ENCODE measurements at regions not wholly inside any gene's neighbourhood (a gene's known extent, or its start where the extent isn't known, plus 50 kb on each side); places are given as distances from the start of the nearest gene placed in this dataset.

- no peak for DNase-seq (ENCODE audit: low read depth)
These were observed 151.4 kb upstream of the MDGA2 start for GRCh38 chr14:47826809-47827208.

GRCh38 chr14:47822326-47822725, 146.9 kb upstream of the MDGA2 start:
- no peak for DNase-seq (ENCODE audit: low read depth)

GRCh38 chr14:47821135-47821534, 145.7 kb upstream of the MDGA2 start:
- DNase-seq (ENCODE audit: low read depth): no peak

GRCh38 chr14:47790477-47790876, 115.1 kb upstream of the MDGA2 start:
- no peak for DNase-seq (ENCODE audit: low read depth)

- DNase-seq (ENCODE audit: low read depth): no peak
These were observed 109.7 kb upstream of the MDGA2 start for GRCh38 chr14:47785058-47785457.

GRCh38 chr14:47778631-47779030, 103.2 kb upstream of the MDGA2 start:
- no peak for DNase-seq (ENCODE audit: low read depth)

- DNase-seq (ENCODE audit: low read depth): no peak
These were observed 97.2 kb upstream of the MDGA2 start for GRCh38 chr14:47772652-47773051.

- DNase-seq (ENCODE audit: low read depth): no peak
These were observed 87.9 kb upstream of the MDGA2 start for GRCh38 chr14:47763188-47763854.

GRCh38 chr14:47746986-47747385, 71.6 kb upstream of the MDGA2 start:
- no peak for DNase-seq (ENCODE audit: low read depth)

GRCh38 chr14:47744155-47744554, 68.8 kb upstream of the MDGA2 start:
- no peak for DNase-seq (ENCODE audit: low read depth)

- DNase-seq (ENCODE audit: low read depth): no peak
These were observed 64.1 kb upstream of the MDGA2 start for GRCh38 chr14:47739541-47739940.

- no peak for DNase-seq (ENCODE audit: low read depth)
These were observed 54.9 kb upstream of the MDGA2 start for GRCh38 chr14:47730296-47730695.

Measured in ELR (cell line).